Left cardiac atrium (tissue), 4 donors: ENCODE measurements at regions not wholly inside any gene's neighbourhood (a gene's known extent, or its start where the extent isn't known, plus 50 kb on each side); places are given as distances from the start of the nearest gene placed in this dataset.
"Not testable (repeated sequence)": the region's sequence is repeated elsewhere in the genome, so short reads cannot be mapped to it uniquely, and the experiment has no call there.

Experiments used
- ATAC-seq, 2 donors: fragments of 200-7000 bp; cut with Tn5 transposase; one replicate each; pipeline ENCODE4 v1.9.1; 2020; ENCODE audit warnings: mild to moderate bottlenecking in 2 of 2, moderate library complexity in 2 of 2
- DNase-seq: peaks from one replicate; pipeline ENCODE4 v3.0.0-alpha.2; 2020
- intact Hi-C, 2 donors: fragments of 100-400 bp; cut with DNase I; formaldehyde crosslinking; loops; one replicate each; pipeline versions ENCODE4 v1.14.1 to v1.15.1; 2022 to 2023
- donor health status: DM: no; HTN: yes; CAD: no.
- donor health status: DM: no; HTN: yes; CAD: no; lungs with severe emphysema.
- donor health status: DM: yes; HTN: yes; CAD: no.
- donor health status: Dilated cardiomyopathy.

GRCh38 chr10:108327706-108328105, 1163.2 kb upstream of the SORCS1 start:
- no peak for DNase-seq
- intact Hi-C loops = no loop called here
- ATAC-seq = no peak

GRCh38 chr10:108323274-108323798, 1158.8 kb upstream of the SORCS1 start:
- intact Hi-C loops = no loop called here
- no peak for DNase-seq
- no peak for ATAC-seq

GRCh38 chr10:108319434-108320222, 1155.1 kb upstream of the SORCS1 start:
- no peak for ATAC-seq
- intact Hi-C loops = no loop called here
- no peak for DNase-seq

GRCh38 chr10:108315636-108316035, 1151.1 kb upstream of the SORCS1 start:
- ATAC-seq, intact Hi-C loops, DNase-seq: not testable (repeated sequence)

- DNase-seq (no peak), ATAC-seq (no peak)
- intact Hi-C loops = no loop called here
These were observed 1143.4 kb upstream of the SORCS1 start for GRCh38 chr10:108307925-108308312.

- no peak for ATAC-seq
These were observed 1142.9 kb upstream of the SORCS1 start for GRCh38 chr10:108307250-108307924.

GRCh38 chr10:108303149-108303548, 1138.6 kb upstream of the SORCS1 start:
- ATAC-seq (no peak), DNase-seq (no peak)
- intact Hi-C loops = no loop called here

More at GRCh38 chr10:108307250-108307924, 1142.9 kb upstream of the SORCS1 start:
- intact Hi-C loops = no loop called here
- no peak for DNase-seq

GRCh38 chr10:108301002-108301401, 1136.5 kb upstream of the SORCS1 start:
- DNase-seq = no peak
- intact Hi-C loops = no loop called here
- ATAC-seq = no peak

GRCh38 chr10:108290823-108291222, 1126.3 kb upstream of the SORCS1 start:
- no peak for ATAC-seq
- intact Hi-C loops = no loop called here
- DNase-seq = no peak

- no peak for ATAC-seq
- DNase-seq = no peak
- intact Hi-C loops = no loop called here
These were observed 1111.6 kb upstream of the SORCS1 start for GRCh38 chr10:108275895-108276685.

GRCh38 chr10:108260383-108260906, 1095.9 kb upstream of the SORCS1 start:
- DNase-seq = no peak
- ATAC-seq = no peak
- intact Hi-C loops = no loop called here

GRCh38 chr10:108254089-108254488, 1089.6 kb upstream of the SORCS1 start:
- DNase-seq (no peak), ATAC-seq (no peak)
- intact Hi-C loops = no loop called here

- DNase-seq = no peak
- intact Hi-C loops = no loop called here
- ATAC-seq = no peak
These were observed 1088.3 kb upstream of the SORCS1 start for GRCh38 chr10:108252771-108253170.

GRCh38 chr10:108250936-108251620, 1086.6 kb upstream of the SORCS1 start:
- intact Hi-C loops = no loop called here
- no peak for DNase-seq
- ATAC-seq = no peak

- ATAC-seq (no peak), DNase-seq (no peak)
- intact Hi-C loops = no loop called here
These were observed 1085.4 kb upstream of the SORCS1 start for GRCh38 chr10:108249940-108250339.

- ATAC-seq = no peak
- intact Hi-C loops = no loop called here
- DNase-seq = no peak
These were observed 1080.1 kb upstream of the SORCS1 start for GRCh38 chr10:108244443-108245228.

GRCh38 chr10:108241166-108241565, 1076.7 kb upstream of the SORCS1 start:
- intact Hi-C loops = no loop called here

GRCh38 chr10:108238261-108238660, 1073.8 kb upstream of the SORCS1 start:
- no peak for ATAC-seq
- no peak for DNase-seq
- intact Hi-C loops = no loop called here

More at GRCh38 chr10:108241166-108241565, 1076.7 kb upstream of the SORCS1 start:
- ATAC-seq = no peak
- DNase-seq = no peak
